ENCODE measurements at regions not wholly inside any gene's neighbourhood (a gene's known extent, or its start where the extent isn't known, plus 50 kb on each side); places are given as distances from the start of the nearest gene placed in this dataset.

DNA sequence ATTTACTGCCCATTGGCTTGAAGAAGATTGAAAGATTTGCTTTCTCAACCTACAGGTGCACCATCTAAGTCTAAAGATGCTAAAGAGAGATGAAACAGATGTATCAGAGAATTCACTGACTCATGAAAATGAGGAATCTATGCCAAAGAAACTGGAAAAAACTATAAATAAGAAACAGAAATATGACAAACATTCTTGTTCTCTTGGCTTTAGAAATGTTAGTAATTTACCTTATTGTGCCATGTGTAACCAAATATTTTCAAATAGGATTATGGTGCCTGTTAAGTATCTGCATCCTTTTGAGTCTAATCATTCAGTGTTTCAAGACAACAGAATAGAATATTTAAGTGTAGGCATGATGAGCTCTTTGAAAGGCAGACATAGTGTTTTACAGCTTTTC, 271.5 kb downstream of the MEX3B start:
- ChIA-PET POLR2A (interaction anchor here (0.5 kb wide), 1 partner anchor 291 kb away, joined by 4 read pairs; no protein-coding TSS in a partner anchor), CTCF (no interaction called here)
- Histone ChIP-seq H3K9me1 (replicated peaks; ENCODE audit: control insufficient read depth, extremely low read depth, insufficient read depth, low read length) (no peaks in the 10 kb centered on the region), H3K9ac (replicated peaks; ENCODE audit: extremely low read depth, insufficient read depth, low read length) (no peak overlapping the region), H3K79me2 (ENCODE audit: control insufficient read depth, insufficient read depth, low read length) (no peaks in the 10 kb centered on the region), H3K4me3 (replicated peaks in 1 of 3; ENCODE audit: insufficient read depth in 1 of 3, low read depth in 1 of 3, low read length in 3 of 3) (no peak overlapping the region), H3K4me2 (ENCODE audit: insufficient read depth, low read length) (no peak overlapping the region), H3K4me1 (ENCODE audit: control insufficient read depth, extremely low read depth, insufficient read depth, low read length) (no peaks in the 10 kb centered on the region), H2AFZ (ENCODE audit: low read depth, low read length) (no peak overlapping the region), H3K9me3 (replicated peaks; ENCODE audit: control insufficient read depth, insufficient read depth, low read length) (no peaks in the 10 kb centered on the region), H4K20me1 (replicated peaks; ENCODE audit: control insufficient read depth, extremely low read depth, insufficient read depth, low read length) (no peaks in the 10 kb centered on the region), H3K27me3 (ENCODE audit: control insufficient read depth in 2 of 2, insufficient read depth in 2 of 2, low read length in 2 of 2) (no peaks in the 10 kb centered on the region), H3K27ac (ENCODE audit: insufficient read depth, low read depth, low read length) (no peak overlapping the region), H3K36me3 (ENCODE audit: control insufficient read depth in 2 of 2, extremely low read depth in 1 of 2, insufficient read depth in 2 of 2, low read length in 2 of 2) (no peaks in the 10 kb centered on the region)
- DNase-seq (ENCODE audit: low read depth, low spot score) (no peak), FAIRE-seq (no peak)
- dilution Hi-C loops (cut with MboI; ENCODE audit: extremely low pct_ligation_motif_present, low sequenced_read_pairs) (no loop called here), intact Hi-C loops (cut with micrococcal nuclease) (no loop called here)
- no peak for TF ChIP-seq FOS (IDR thresholded peaks at IDR 0.05; ENCODE audit: borderline replicate concordance, insufficient read depth, low read length)
- TF ChIP-seq JUN (IDR thresholded peaks at IDR 0.05; ENCODE audit: borderline replicate concordance, insufficient read depth, insufficient read length, low read depth): no peak
- TF ChIP-seq, protein P1, sequence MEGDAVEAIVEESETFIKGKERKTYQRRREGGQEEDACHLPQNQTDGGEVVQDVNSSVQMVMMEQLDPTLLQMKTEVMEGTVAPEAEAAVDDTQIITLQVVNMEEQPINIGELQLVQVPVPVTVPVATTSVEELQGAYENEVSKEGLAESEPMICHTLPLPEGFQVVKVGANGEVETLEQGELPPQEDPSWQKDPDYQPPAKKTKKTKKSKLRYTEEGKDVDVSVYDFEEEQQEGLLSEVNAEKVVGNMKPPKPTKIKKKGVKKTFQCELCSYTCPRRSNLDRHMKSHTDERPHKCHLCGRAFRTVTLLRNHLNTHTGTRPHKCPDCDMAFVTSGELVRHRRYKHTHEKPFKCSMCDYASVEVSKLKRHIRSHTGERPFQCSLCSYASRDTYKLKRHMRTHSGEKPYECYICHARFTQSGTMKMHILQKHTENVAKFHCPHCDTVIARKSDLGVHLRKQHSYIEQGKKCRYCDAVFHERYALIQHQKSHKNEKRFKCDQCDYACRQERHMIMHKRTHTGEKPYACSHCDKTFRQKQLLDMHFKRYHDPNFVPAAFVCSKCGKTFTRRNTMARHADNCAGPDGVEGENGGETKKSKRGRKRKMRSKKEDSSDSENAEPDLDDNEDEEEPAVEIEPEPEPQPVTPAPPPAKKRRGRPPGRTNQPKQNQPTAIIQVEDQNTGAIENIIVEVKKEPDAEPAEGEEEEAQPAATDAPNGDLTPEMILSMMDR (IDR thresholded peaks at IDR 0.05; ENCODE audit: extremely low read depth in 1 of 2, insufficient read depth in 1 of 2, low read depth in 1 of 2, low read length in 2 of 2): no peak
- no peak for TF ChIP-seq GATA2 (IDR thresholded peaks at IDR 0.05; ENCODE audit: insufficient read depth, insufficient read length, low read depth, low read length)
- no peak for TF ChIP-seq POLR2AphosphoS5 (IDR thresholded peaks at IDR 0.05; ENCODE audit: insufficient read depth, low read depth, low read length)
- TF ChIP-seq, protein P2, sequence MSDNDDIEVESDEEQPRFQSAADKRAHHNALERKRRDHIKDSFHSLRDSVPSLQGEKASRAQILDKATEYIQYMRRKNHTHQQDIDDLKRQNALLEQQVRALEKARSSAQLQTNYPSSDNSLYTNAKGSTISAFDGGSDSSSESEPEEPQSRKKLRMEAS (IDR thresholded peaks at IDR 0.05; ENCODE audit: insufficient read depth, insufficient read length): no peak
- TF ChIP-seq POLR2A (IDR thresholded peaks at IDR 0.05; ENCODE audit: low read depth, low read length): no peak
- no peak for TF ChIP-seq EZH2 (IDR thresholded peaks at IDR 0.05; ENCODE audit: borderline replicate concordance, low read depth, low read length, severe bottlenecking)
- no TSS peak for BruUV-seq (replicated peaks)
